PFSK-1 (cell line): ENCODE measurements at regions not wholly inside any gene's neighbourhood (a gene's known extent, or its start where the extent isn't known, plus 50 kb on each side); places are given as distances from the start of the nearest gene placed in this dataset.

Experiments used
- FOXP2 ChIP-seq: optimal IDR thresholded peaks from 2 replicates; pipeline ENCODE3; 2011; ENCODE audit warnings: borderline replicate concordance, control low read depth, inconsistent platforms; ENCODE audit not compliant: insufficient read depth; ENCODE audit errors: extremely low read length, extremely low read depth
- POLR2AphosphoS5 ChIP-seq: IDR thresholded peaks from 2 replicates; pipeline ENCODE4 v1.6.1; 2012; ENCODE audit warnings: low read depth, mild to moderate bottlenecking, control low read depth, low read length, moderate library complexity
- SIN3A ChIP-seq: IDR thresholded peaks from 2 replicates; pipeline ENCODE4 v1.6.1; 2012; ENCODE audit warnings: mild to moderate bottlenecking, low read length, moderate library complexity, borderline replicate concordance; ENCODE audit not compliant: insufficient read depth
- TAF1 ChIP-seq: IDR thresholded peaks from 2 replicates; pipeline ENCODE4 v1.6.1; 2012; ENCODE audit warnings: low read length, control low read depth, borderline replicate concordance; ENCODE audit not compliant: insufficient read depth
- TF ChIP-seq, protein P1 (sequence below), 2 experiments: IDR thresholded peaks; 2 replicates each; pipeline versions ENCODE4 v1.6.1 to v1.8.0; 2011 to 2012; ENCODE audit warnings: low read depth in 2 of 2, low read length in 2 of 2, control low read depth in 1 of 2, inconsistent platforms in 1 of 2, mild to moderate bottlenecking in 1 of 2, moderate library complexity in 1 of 2; ENCODE audit not compliant: insufficient read depth in 1 of 2

DNA sequence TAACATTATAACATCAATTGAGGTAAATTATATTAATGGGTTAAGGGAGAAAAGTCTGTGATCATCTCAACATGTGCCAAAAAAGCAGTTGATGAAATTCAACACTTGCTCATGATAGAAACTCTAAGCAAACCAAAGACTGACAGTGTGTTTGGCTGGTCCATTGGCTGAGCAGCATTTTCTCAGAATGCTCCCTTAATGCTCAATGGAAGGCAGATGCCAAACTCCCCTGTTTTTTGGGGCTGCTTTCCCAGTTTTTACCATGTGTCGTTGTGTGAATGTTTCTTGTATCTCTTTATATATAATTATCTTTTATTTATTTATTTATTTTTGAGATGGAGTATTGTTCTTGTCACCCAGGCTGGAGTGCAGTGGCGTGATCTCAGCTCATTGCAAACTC is 114.7 kb downstream of the SEC23IP start:
- TF ChIP-seq TAF1 (no peak), FOXP2 (no peak), SIN3A (no peak), POLR2AphosphoS5 (no peak)
- TF ChIP-seq, protein P1, sequence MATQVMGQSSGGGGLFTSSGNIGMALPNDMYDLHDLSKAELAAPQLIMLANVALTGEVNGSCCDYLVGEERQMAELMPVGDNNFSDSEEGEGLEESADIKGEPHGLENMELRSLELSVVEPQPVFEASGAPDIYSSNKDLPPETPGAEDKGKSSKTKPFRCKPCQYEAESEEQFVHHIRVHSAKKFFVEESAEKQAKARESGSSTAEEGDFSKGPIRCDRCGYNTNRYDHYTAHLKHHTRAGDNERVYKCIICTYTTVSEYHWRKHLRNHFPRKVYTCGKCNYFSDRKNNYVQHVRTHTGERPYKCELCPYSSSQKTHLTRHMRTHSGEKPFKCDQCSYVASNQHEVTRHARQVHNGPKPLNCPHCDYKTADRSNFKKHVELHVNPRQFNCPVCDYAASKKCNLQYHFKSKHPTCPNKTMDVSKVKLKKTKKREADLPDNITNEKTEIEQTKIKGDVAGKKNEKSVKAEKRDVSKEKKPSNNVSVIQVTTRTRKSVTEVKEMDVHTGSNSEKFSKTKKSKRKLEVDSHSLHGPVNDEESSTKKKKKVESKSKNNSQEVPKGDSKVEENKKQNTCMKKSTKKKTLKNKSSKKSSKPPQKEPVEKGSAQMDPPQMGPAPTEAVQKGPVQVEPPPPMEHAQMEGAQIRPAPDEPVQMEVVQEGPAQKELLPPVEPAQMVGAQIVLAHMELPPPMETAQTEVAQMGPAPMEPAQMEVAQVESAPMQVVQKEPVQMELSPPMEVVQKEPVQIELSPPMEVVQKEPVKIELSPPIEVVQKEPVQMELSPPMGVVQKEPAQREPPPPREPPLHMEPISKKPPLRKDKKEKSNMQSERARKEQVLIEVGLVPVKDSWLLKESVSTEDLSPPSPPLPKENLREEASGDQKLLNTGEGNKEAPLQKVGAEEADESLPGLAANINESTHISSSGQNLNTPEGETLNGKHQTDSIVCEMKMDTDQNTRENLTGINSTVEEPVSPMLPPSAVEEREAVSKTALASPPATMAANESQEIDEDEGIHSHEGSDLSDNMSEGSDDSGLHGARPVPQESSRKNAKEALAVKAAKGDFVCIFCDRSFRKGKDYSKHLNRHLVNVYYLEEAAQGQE (IDR thresholded peaks at IDR 0.05; ENCODE audit: insufficient read depth in 1 of 2, low read depth in 2 of 2, low read length in 2 of 2): no peak

DNA sequence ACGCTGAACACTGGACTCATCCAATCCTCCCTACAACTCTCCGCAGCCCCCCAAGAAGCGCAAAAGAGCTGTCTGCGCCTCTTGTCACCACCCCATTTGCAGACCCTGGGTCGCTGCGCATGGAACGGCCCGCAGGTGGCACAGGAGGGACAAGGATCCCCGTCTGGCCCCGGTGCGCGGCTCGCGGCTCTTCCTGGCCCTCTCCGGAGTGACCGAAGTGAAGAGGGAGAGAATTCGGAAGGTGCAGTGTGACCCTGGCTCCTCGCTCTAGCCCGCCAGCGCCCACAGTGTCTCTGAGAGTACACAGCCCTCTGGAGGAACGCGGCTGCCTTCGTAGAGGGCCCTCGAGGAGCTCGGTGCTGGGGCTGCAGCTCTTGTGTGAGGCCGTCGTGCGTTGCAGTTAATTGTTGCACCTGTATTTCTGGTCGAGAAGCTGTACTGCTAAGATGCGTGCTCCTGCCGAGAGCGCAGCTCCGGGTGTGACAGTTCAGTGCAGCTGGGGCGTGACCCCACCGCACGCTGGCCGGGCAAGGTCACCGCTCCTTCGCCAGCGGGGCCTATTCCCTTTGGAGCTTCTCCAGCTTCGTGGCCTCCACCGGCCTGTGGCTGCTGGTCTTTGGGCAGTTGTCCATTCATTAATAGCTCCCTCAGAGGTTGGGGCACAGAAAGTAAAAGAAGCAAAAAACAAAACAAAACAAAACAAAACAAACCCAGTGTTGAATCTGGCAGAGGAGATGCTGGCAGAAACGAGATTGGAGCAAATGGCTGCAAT is 119.0 kb downstream of the SEC23IP start:
- TF ChIP-seq SIN3A (no peak), POLR2AphosphoS5 (no peak), FOXP2 (no peak), TAF1 (no peak)
- TF ChIP-seq, protein P1 (IDR thresholded peaks at IDR 0.05; ENCODE audit: insufficient read depth in 1 of 2, low read depth in 2 of 2, low read length in 2 of 2): no peak

DNA sequence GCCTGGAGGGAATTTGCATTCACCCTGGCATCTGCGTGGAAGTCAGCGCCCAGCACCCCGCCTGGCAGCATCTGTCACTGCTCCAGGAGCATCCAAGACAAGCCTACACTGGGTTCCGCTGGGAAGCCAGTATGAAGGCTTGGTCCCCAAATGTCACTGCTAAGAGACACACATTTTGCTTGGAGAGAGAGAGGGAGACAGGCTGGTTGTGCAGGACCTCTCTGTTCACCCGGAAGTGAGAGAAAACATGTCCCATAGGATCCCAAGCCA is 119.5 kb downstream of the SEC23IP start:
- no peak for TF ChIP-seq SIN3A
- no peak for TF ChIP-seq FOXP2
- TF ChIP-seq, protein P1 (IDR thresholded peaks at IDR 0.05; ENCODE audit: insufficient read depth in 1 of 2, low read depth in 2 of 2, low read length in 2 of 2): no peak
- no peak for TF ChIP-seq POLR2AphosphoS5
- no peak for TF ChIP-seq TAF1

DNA sequence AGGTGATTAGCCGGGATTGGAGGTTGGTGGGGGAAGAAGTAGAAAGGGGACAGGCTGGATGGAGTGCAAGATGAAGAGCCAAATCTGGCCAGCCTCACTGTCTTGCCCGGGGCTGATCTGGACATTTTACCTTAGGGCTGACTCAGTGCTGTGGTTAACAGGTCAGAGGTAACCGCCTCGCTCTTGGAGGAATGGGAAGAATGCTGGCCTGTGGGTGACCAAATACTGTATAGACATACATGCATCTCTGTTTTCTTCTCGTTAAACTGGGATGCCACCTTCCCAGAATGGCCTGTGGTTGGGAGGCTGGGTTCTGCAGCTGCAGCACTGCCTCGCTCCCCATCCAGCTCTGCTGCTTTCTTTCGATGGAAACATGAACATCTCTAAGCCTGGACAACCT is 120.0 kb downstream of the SEC23IP start:
- TF ChIP-seq TAF1 (no peak), SIN3A (no peak), FOXP2 (no peak), POLR2AphosphoS5 (no peak)
- TF ChIP-seq, protein P1 (IDR thresholded peaks at IDR 0.05; ENCODE audit: insufficient read depth in 1 of 2, low read depth in 2 of 2, low read length in 2 of 2): no peak

GRCh38 chr10:120014031-120014430 is 121.5 kb downstream of the SEC23IP start:
- TF ChIP-seq TAF1 (no peak), SIN3A (no peak), POLR2AphosphoS5 (no peak), FOXP2 (no peak)
- TF ChIP-seq, protein P1 (IDR thresholded peaks at IDR 0.05; ENCODE audit: insufficient read depth in 1 of 2, low read depth in 2 of 2, low read length in 2 of 2): no peak
